ENCODE measurements at regions not wholly inside any gene's neighbourhood (a gene's known extent, or its start where the extent isn't known, plus 50 kb on each side); places are given as distances from the start of the nearest gene placed in this dataset.

DNA sequence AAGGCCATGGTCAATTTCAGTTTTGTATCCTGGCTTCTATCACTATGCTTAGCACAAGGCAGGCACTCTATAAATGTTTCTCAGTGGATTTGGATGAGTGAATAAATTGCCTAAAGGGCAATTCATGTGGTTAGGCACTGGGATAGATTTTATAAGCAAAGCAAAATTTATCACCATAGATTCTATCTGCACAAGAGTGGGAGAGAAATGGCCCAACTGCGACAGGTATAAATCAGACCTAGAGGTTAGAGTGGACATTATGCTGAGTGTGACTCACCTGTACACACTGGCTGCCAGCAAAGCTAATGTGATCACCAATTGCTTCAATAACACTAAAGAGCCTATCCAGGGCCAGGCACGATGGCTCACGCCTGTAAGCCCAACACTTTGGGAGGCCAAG lies 514.0 kb downstream of the BUD13 start:
- TF ChIP-seq, protein P1, sequence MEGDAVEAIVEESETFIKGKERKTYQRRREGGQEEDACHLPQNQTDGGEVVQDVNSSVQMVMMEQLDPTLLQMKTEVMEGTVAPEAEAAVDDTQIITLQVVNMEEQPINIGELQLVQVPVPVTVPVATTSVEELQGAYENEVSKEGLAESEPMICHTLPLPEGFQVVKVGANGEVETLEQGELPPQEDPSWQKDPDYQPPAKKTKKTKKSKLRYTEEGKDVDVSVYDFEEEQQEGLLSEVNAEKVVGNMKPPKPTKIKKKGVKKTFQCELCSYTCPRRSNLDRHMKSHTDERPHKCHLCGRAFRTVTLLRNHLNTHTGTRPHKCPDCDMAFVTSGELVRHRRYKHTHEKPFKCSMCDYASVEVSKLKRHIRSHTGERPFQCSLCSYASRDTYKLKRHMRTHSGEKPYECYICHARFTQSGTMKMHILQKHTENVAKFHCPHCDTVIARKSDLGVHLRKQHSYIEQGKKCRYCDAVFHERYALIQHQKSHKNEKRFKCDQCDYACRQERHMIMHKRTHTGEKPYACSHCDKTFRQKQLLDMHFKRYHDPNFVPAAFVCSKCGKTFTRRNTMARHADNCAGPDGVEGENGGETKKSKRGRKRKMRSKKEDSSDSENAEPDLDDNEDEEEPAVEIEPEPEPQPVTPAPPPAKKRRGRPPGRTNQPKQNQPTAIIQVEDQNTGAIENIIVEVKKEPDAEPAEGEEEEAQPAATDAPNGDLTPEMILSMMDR (IDR thresholded peaks at IDR 0.05) = no peak
- no peak for TF ChIP-seq POLR2A (IDR thresholded peaks at IDR 0.05)
